Gastroesophageal sphincter (tissue), 4 donors: ENCODE measurements at regions not wholly inside any gene's neighbourhood (a gene's known extent, or its start where the extent isn't known, plus 50 kb on each side); places are given as distances from the start of the nearest gene placed in this dataset.
A peak's percentile ranks its signal among the peaks of the same experiment; 100 is the strongest.

Source experiments
- ATAC-seq: fragments of 150-250 bp; one replicate; pipeline ENCODE4 v1.9.1; 2016; ENCODE audit warnings: mild to moderate bottlenecking, moderate library complexity
- H3K27ac ChIP-seq, 4 donors: fragments of 200-600 bp; sonication (generic) in 3 of 4; 1 replicate in 3 of 4; 2 replicates in 1 of 4; pipeline ENCODE4 v1.5.1; 2016 to 2019
- H3K27me3 ChIP-seq: fragments of 200-600 bp; sonication (generic); one replicate; pipeline ENCODE4 v1.5.1; 2019
- H3K36me3 ChIP-seq, 2 donors: fragments of 200-600 bp; sonication (generic); one replicate each; pipeline ENCODE4 v1.5.1; 2019; ENCODE audit warnings: control low read depth in 1 of 2
- H3K4me1 ChIP-seq, 3 donors: fragments of 200-600 bp; sonication (generic); 1 replicate in 2 of 3; 2 replicates in 1 of 3; pipeline ENCODE4 v1.5.1; 2016 to 2019; ENCODE audit warnings: control low read depth in 2 of 3
- H3K4me3 ChIP-seq, 2 donors: fragments of 200-600 bp; sonication (generic); one replicate each; pipeline ENCODE4 v1.5.1; 2019; ENCODE audit warnings: mild to moderate bottlenecking in 1 of 2, moderate library complexity in 1 of 2
- H3K9me3 ChIP-seq, 3 donors: fragments of 200-600 bp; sonication (generic); one replicate each; pipeline ENCODE4 v1.5.1; 2017 to 2019; ENCODE audit warnings: control low read depth in 2 of 3
- EP300 ChIP-seq: sonication (generic); formaldehyde crosslinking; IDR thresholded peaks from one replicate; pipeline ENCODE4 v1.6.1; 2017; ENCODE audit warnings: antibody characterized with exemption, mild to moderate bottlenecking
- POLR2A ChIP-seq, 2 donors: fragments of 450-650 bp; IDR thresholded peaks; one replicate each; pipeline ENCODE4 v1.6.1; 2017; ENCODE audit warnings: antibody characterized with exemption in 2 of 2, mild to moderate bottlenecking in 2 of 2, moderate library complexity in 1 of 2
- POLR2AphosphoS5 ChIP-seq: sonication (generic); formaldehyde crosslinking; IDR thresholded peaks from one replicate; pipeline ENCODE4 v1.6.1; 2017; ENCODE audit warnings: antibody characterized with exemption
- WGBS, 2 donors: methylation state at CpG; one replicate each; pipeline ENCODE4 v1.1.5; 2018; ENCODE audit warnings: low coverage in 1 of 2; 5-methylcytosine and 5-hydroxymethylcytosine counted together
- TF ChIP-seq, protein P1 (sequence below), 4 experiments: fragments of 200-600 bp in 2 of 4; fragments of 450-650 bp in 2 of 4; sonication (generic) in 1 of 4; IDR thresholded peaks; one replicate each; pipeline ENCODE4 v1.5.1; 2017 to 2019; ENCODE audit warnings: antibody characterized with exemption in 4 of 4, mild to moderate bottlenecking in 2 of 4, moderate library complexity in 2 of 4

DNA sequence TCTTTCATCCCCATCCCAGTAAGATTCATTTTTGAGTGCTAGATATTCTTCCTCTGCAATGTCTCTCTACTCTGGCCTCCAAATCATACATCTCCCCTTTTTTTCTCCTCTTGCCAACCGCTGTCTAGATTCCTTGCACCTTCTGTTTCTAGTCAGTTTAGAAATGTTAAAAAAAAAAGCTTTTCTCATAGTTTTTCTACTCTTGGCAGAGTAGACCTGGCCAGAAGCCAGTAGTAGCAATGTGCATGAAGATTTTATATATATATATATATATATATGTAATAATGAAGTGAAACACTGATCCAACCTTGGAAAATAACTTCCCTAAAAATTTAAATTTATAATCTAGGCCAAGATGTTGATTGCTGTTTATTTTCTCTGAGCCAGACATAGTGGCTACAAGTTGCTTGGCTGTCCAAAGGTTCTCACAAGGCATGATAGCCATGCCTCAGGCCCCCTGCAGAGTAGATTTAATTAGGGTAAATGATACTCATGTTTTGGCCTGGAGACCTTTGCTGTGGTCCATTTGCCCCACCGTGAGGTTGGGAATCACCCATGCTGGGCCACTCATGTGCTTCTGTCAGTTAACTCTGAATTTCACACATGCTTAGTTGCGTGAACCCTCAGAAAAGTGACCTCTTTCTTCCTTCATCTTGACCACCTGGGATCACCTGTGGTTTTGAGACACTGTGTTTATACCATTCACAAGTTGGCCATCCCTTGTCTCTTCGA is 103.4 kb upstream of the KCNE2 start:
- Histone ChIP-seq H3K36me3 (peaks cover 0 to 3% of the 10 kb centered on the region in 2 donors), H3K27me3 (no peaks in the 10 kb centered on the region), H3K27ac (no peak overlapping the region), H3K4me3 (no peak overlapping the region), H3K9me3 (peaks cover 0 to 7% (median 0%) of the 10 kb centered on the region in 3 donors), H3K4me1 (peaks cover 0 to 24% (median 3%) of the 10 kb centered on the region in 3 donors)
- ATAC-seq, result no peak
- WGBS, 2 donors, result 90 to 94% methylated on average over 2 to 4 of the region's 4 CpGs
- TF ChIP-seq POLR2A (IDR thresholded peaks at IDR 0.05) (no peak), EP300 (no peak), POLR2AphosphoS5 (no peak)
- TF ChIP-seq, protein P1, sequence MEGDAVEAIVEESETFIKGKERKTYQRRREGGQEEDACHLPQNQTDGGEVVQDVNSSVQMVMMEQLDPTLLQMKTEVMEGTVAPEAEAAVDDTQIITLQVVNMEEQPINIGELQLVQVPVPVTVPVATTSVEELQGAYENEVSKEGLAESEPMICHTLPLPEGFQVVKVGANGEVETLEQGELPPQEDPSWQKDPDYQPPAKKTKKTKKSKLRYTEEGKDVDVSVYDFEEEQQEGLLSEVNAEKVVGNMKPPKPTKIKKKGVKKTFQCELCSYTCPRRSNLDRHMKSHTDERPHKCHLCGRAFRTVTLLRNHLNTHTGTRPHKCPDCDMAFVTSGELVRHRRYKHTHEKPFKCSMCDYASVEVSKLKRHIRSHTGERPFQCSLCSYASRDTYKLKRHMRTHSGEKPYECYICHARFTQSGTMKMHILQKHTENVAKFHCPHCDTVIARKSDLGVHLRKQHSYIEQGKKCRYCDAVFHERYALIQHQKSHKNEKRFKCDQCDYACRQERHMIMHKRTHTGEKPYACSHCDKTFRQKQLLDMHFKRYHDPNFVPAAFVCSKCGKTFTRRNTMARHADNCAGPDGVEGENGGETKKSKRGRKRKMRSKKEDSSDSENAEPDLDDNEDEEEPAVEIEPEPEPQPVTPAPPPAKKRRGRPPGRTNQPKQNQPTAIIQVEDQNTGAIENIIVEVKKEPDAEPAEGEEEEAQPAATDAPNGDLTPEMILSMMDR (IDR thresholded peaks at IDR 0.05), result no peak

DNA sequence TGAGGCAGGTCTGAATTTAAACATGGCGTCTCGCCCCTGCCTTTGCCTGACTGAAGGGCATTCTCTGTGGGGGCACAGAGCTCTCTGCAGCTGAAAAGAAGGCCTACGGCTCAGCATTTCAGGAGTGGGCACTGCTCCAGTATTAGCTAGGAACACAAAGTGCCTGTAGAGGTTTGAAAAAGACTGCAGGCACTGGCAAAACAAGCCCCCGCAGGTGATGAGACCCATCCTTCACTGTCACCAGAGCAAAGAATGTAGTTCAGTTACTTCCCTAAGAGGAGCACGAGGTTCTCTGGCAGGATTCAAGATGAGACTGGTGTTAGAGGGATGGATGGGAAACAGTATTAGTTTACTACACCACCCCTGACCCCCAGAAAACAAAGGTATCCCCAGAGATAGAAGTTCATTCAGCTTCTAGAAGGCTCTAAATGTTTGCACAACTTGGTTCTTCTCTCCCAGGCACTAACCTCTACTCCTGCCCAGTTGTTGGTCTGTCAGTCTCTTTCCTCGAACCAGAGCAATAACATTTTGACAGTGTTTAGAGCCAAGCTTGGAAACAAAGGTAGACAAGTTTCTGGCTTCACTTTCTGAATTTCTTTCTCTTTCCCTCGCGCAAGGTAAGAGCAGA is 101.9 kb upstream of the KCNE2 start:
- Histone ChIP-seq H3K36me3 (peaks cover 0 to 3% of the 10 kb centered on the region in 2 donors), H3K9me3 (peaks cover 0 to 5% (median 0%) of the 10 kb centered on the region in 3 donors), H3K27me3 (no peaks in the 10 kb centered on the region), H3K4me3 (no peak overlapping the region), H3K4me1 (peaks cover 0 to 24% (median 3%) of the 10 kb centered on the region in 3 donors), H3K27ac (peak overlapping the region; percentile 45 to 72 (median 68))
- 16 to 32% methylated on average over 2 to 5 of the region's 8 CpGs for WGBS, 2 donors
- ATAC-seq, result peak; percentile 79
- TF ChIP-seq POLR2AphosphoS5 (no peak), EP300 (no peak), POLR2A (IDR thresholded peaks at IDR 0.05) (no peak)
- TF ChIP-seq, protein P1 (IDR thresholded peaks at IDR 0.05), result no peak

DNA sequence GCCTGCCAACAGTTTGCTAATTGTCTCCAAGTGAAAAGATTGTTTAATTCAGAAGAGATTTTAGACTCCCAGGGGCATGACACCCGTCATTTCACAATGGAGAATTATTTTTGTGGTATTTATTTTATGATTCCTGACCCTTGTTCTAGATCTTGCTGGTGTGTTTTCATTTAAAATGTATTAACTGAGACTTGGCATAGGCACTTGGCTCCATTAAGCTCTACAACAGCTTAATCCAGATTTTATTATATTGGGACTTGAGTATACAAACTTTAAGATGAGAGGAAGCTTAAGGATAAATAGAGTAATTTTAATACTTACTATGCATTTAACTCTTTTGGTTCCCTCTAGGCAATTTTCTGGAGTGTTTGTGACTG is 101.3 kb upstream of the KCNE2 start:
- H3K4me3 ChIP-seq, result no peak overlapping the region
- WGBS, 2 donors, result 8 to 25% methylated on average over 1 of the region's 1 CpG
- peaks cover 0 to 5% (median 0%) of the 10 kb centered on the region in 3 donors for H3K9me3 ChIP-seq
- H3K27ac ChIP-seq, result peak overlapping the region; percentile 45 to 72 (median 68)
- TF ChIP-seq POLR2AphosphoS5 (no peak), POLR2A (IDR thresholded peaks at IDR 0.05) (no peak), EP300 (no peak)
- TF ChIP-seq, protein P1 (IDR thresholded peaks at IDR 0.05), result no peak
- no peak for ATAC-seq
- H3K36me3 ChIP-seq, result peaks cover 0 to 3% of the 10 kb centered on the region in 2 donors
- H3K27me3 ChIP-seq, result no peaks in the 10 kb centered on the region
- peaks cover 0 to 24% (median 3%) of the 10 kb centered on the region in 3 donors for H3K4me1 ChIP-seq

DNA sequence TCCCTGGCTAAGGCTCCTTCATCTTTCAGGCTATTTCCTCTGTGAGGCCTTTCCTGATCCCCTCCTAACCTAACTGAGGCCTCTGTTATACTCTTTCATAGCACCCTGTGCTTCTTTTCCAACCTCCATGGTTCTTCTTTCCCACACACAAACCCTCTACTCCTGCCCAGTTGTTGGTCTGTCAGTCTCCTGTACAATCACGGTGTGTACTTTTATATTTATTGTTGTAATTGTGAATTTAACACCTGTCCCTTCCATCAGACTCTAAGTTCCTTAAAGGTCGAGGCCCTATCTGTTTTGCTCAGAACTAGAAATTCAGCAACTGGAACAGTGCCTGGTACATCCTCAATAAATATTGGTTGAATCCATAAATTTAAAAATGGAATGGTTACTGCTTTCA is 100.2 kb upstream of the KCNE2 start:
- 81 to 100% methylated on average over 1 to 2 of the region's 2 CpGs for WGBS, 2 donors
- H3K9me3 ChIP-seq, result peaks cover 0 to 5% (median 0%) of the 10 kb centered on the region in 3 donors
- no peaks in the 10 kb centered on the region for H3K27me3 ChIP-seq
- peaks cover 0 to 3% of the 10 kb centered on the region in 2 donors for H3K36me3 ChIP-seq
- no peak overlapping the region for H3K27ac ChIP-seq
- no peak overlapping the region for H3K4me3 ChIP-seq
- TF ChIP-seq EP300, result no peak
- no peak for TF ChIP-seq POLR2A (IDR thresholded peaks at IDR 0.05)
- TF ChIP-seq, protein P1 (IDR thresholded peaks at IDR 0.05), result no peak
- TF ChIP-seq POLR2AphosphoS5, result no peak
- no peak for ATAC-seq
- H3K4me1 ChIP-seq, result peaks cover 0 to 24% (median 3%) of the 10 kb centered on the region in 3 donors
